IPS-18a (cell line): ENCODE measurements at regions not wholly inside any gene's neighbourhood (a gene's known extent, or its start where the extent isn't known, plus 50 kb on each side); places are given as distances from the start of the nearest gene placed in this dataset.

Source experiments
- H3K27ac ChIP-seq: one replicate; pipeline ENCODE4 v1.5.1; 2013; ENCODE audit warnings: low read length
- H3K27me3 ChIP-seq: one replicate; pipeline ENCODE4 v1.6.1; 2013; ENCODE audit warnings: mild to moderate bottlenecking, low read length; ENCODE audit not compliant: control insufficient read depth, insufficient read depth
- H3K36me3 ChIP-seq: one replicate; pipeline ENCODE4 v1.6.1; 2013; ENCODE audit warnings: low read depth, low read length; ENCODE audit not compliant: control insufficient read depth
- H3K4me1 ChIP-seq: one replicate; pipeline ENCODE4 v1.6.1; 2013; ENCODE audit warnings: low read depth, low read length; ENCODE audit not compliant: control insufficient read depth
- H3K4me3 ChIP-seq: one replicate; pipeline ENCODE4 v1.5.1; 2013; ENCODE audit warnings: low read length
- H3K9ac ChIP-seq: one replicate; pipeline ENCODE4 v1.6.1; 2013; ENCODE audit warnings: mild to moderate bottlenecking, low read length, moderate library complexity
- H3K9me3 ChIP-seq: one replicate; pipeline ENCODE4 v1.6.1; 2013; ENCODE audit warnings: low read depth, low read length; ENCODE audit not compliant: control insufficient read depth

DNA sequence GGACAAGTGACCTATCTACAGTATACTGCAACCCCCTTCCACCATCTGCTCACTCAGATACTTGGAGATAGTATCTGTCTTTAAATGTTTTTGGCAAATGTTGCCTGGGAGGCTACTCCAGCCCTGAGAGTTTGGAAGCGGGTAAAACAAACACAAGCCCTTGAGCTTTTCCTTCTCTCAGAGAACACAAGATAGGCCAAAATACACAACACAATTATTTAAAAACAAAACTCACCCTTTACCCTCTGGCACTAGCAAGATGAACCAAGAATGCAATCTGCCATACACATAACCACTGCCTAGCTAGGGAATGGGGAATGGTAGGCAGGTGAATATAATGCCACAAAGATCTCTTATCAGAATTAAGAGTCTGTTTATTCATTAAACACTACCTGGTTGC, 324.7 kb upstream of the FAM47C start:
- H3K27ac ChIP-seq = no peak overlapping the region
- no peak overlapping the region for H3K9ac ChIP-seq
- no peak overlapping the region for H3K4me3 ChIP-seq
- H3K27me3 ChIP-seq = no peaks in the 10 kb centered on the region
- peaks cover 11% of the 10 kb centered on the region for H3K9me3 ChIP-seq
- no peaks in the 10 kb centered on the region for H3K4me1 ChIP-seq
- no peaks in the 10 kb centered on the region for H3K36me3 ChIP-seq

GRCh38 chrX:36684053-36684452, 324.1 kb upstream of the FAM47C start:
- no peaks in the 10 kb centered on the region for H3K36me3 ChIP-seq
- no peaks in the 10 kb centered on the region for H3K27me3 ChIP-seq
- peaks cover 15% of the 10 kb centered on the region for H3K9me3 ChIP-seq
- no peak overlapping the region for H3K4me3 ChIP-seq
- no peak overlapping the region for H3K27ac ChIP-seq
- H3K9ac ChIP-seq = no peak overlapping the region
- H3K4me1 ChIP-seq = no peaks in the 10 kb centered on the region

- H3K27me3 ChIP-seq = no peaks in the 10 kb centered on the region
- no peaks in the 10 kb centered on the region for H3K36me3 ChIP-seq
- H3K9me3 ChIP-seq = peaks cover 6% of the 10 kb centered on the region
- H3K27ac ChIP-seq = no peak overlapping the region
- no peak overlapping the region for H3K4me3 ChIP-seq
- H3K4me1 ChIP-seq = no peaks in the 10 kb centered on the region
- no peak overlapping the region for H3K9ac ChIP-seq
Measured at GRCh38 chrX:36721990-36722389, 286.2 kb upstream of the FAM47C start.

- H3K4me3 ChIP-seq = no peak overlapping the region
- H3K36me3 ChIP-seq = no peaks in the 10 kb centered on the region
- peaks cover 17% of the 10 kb centered on the region for H3K9me3 ChIP-seq
- H3K4me1 ChIP-seq = no peaks in the 10 kb centered on the region
- no peak overlapping the region for H3K9ac ChIP-seq
- no peak overlapping the region for H3K27ac ChIP-seq
- no peaks in the 10 kb centered on the region for H3K27me3 ChIP-seq
Measured at GRCh38 chrX:36753602-36754001, 254.6 kb upstream of the FAM47C start.

- Histone ChIP-seq H3K27ac (no peak overlapping the region), H3K4me3 (no peak overlapping the region), H3K4me1 (no peaks in the 10 kb centered on the region), H3K27me3 (no peaks in the 10 kb centered on the region), H3K9ac (no peak overlapping the region), H3K36me3 (no peaks in the 10 kb centered on the region), H3K9me3 (peaks cover 10% of the 10 kb centered on the region)
Measured at GRCh38 chrX:36787752-36788151, 220.4 kb upstream of the FAM47C start.

GRCh38 chrX:36803151-36803550, 205.0 kb upstream of the FAM47C start:
- H3K9me3 ChIP-seq = peaks cover 8% of the 10 kb centered on the region
- H3K27me3 ChIP-seq = no peaks in the 10 kb centered on the region
- H3K9ac ChIP-seq = no peak overlapping the region

DNA sequence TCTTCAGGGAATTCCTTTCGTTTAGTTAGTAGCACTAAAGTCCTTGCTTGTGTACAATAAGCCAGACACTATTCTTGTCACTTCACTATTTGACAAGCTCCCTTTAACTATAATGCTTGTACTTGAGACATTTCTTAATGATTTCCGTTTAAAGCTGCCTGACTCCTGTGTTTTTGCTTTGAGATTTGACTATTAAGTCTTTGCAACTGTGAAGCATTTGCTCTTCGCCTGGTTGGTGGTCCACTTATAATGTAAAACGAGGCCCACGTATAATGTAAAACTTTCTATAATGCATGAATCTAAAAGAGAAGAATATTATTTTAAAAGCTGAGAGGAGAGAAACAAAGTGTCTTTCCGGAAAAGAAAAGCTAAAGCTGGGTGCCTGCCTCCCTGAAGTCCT, 204.1 kb upstream of the FAM47C start:
- Histone ChIP-seq H3K4me3 (no peak overlapping the region), H3K9ac (no peak overlapping the region), H3K36me3 (no peaks in the 10 kb centered on the region), H3K9me3 (peaks cover 7% of the 10 kb centered on the region), H3K4me1 (peaks cover 4% of the 10 kb centered on the region), H3K27ac (no peak overlapping the region), H3K27me3 (no peaks in the 10 kb centered on the region)

More at GRCh38 chrX:36803151-36803550, 205.0 kb upstream of the FAM47C start:
- H3K36me3 ChIP-seq = no peaks in the 10 kb centered on the region
- peaks cover 4% of the 10 kb centered on the region for H3K4me1 ChIP-seq
- no peak overlapping the region for H3K4me3 ChIP-seq
- no peak overlapping the region for H3K27ac ChIP-seq

DNA sequence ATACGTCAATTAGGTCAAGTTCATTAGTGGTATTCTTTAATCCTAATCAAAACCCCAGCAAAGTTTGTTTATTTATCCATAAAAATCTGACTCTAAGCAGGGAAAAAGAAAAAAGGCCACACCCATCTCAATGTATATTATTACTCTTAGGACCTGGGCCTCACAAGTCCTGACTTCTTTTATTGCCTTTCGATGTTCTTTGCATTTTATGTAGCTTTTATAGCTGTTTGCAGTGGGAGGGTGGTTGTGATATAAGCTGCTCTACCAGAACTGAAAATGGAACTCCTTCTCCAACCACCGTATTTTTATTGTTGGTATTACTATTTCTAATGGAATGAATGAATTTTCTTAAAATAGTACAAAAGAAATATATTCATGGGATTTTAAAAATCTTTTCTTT, 163.3 kb upstream of the FAM47C start:
- no peaks in the 10 kb centered on the region for H3K4me1 ChIP-seq
- no peak overlapping the region for H3K9ac ChIP-seq
- H3K27me3 ChIP-seq = no peaks in the 10 kb centered on the region
- H3K27ac ChIP-seq = no peak overlapping the region
- no peaks in the 10 kb centered on the region for H3K36me3 ChIP-seq
- no peak overlapping the region for H3K4me3 ChIP-seq
- peaks cover 10% of the 10 kb centered on the region for H3K9me3 ChIP-seq

DNA sequence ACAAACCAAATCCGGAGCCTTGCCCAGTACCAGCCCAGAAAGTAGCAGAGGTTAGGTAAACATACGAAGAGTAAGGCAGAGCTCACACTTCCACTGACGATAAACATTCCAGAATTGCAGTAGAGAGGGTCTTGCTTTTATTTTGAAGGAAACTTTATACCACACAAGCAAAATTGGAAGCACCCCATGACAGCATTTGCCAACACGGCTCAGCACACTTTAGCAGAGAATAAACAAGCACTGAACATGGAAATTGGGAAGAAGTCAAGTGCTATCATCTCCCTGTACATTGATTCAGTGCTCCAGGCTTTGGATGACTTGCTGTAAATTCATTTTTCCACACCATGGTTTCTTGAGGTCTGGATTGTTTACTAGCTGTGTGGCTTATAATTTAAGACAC, 160.7 kb upstream of the FAM47C start:
- no peaks in the 10 kb centered on the region for H3K36me3 ChIP-seq
- H3K4me1 ChIP-seq = no peaks in the 10 kb centered on the region
- peaks cover 15% of the 10 kb centered on the region for H3K9me3 ChIP-seq
- no peak overlapping the region for H3K4me3 ChIP-seq
- H3K9ac ChIP-seq = no peak overlapping the region
- no peaks in the 10 kb centered on the region for H3K27me3 ChIP-seq
- H3K27ac ChIP-seq = no peak overlapping the region

DNA sequence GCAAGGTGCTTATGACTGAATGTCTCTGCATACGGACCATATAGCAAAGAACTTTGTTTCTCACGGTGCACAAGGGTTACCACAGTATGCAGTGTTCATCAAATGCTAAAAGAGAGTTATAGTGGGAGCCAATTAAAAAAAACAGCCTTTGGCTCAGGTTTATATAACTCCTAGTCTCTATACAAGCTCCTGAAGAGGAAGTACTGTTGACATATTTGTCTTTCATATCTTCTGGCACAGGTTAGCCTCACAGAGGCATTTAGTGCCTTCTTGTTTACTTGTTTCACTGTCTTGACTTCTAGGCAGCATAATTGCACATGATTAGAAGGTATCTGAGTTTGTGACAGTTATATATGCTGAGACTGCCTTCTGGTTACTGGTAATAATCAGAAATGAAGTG, 158.8 kb upstream of the FAM47C start:
- Histone ChIP-seq H3K36me3 (no peaks in the 10 kb centered on the region), H3K9ac (no peak overlapping the region), H3K27ac (no peak overlapping the region), H3K27me3 (no peaks in the 10 kb centered on the region), H3K9me3 (peaks cover 21% of the 10 kb centered on the region), H3K4me3 (no peak overlapping the region), H3K4me1 (no peaks in the 10 kb centered on the region)

DNA sequence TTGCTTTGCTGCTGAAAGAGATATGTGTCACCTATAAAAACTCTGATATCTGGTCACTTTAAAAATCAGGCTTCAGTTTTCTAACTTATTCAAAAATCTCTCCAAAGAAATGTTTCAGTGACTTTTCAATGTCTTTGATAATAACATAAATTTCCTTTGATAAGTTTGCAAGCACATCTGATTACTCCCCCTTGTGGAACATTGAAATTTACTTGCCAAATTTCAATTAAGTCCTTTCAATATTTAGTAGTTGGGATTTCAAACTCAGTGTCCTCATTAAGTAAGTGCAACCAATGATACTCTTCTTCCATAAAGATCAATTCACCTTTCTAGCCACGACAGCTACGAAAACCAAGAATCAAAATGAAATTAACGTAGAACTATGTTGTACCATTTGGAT, 151.3 kb upstream of the FAM47C start:
- H3K4me3 ChIP-seq = no peak overlapping the region
- no peaks in the 10 kb centered on the region for H3K36me3 ChIP-seq
- no peak overlapping the region for H3K9ac ChIP-seq
- peaks cover 11% of the 10 kb centered on the region for H3K9me3 ChIP-seq
- H3K27me3 ChIP-seq = no peaks in the 10 kb centered on the region
- no peaks in the 10 kb centered on the region for H3K4me1 ChIP-seq
- no peak overlapping the region for H3K27ac ChIP-seq

DNA sequence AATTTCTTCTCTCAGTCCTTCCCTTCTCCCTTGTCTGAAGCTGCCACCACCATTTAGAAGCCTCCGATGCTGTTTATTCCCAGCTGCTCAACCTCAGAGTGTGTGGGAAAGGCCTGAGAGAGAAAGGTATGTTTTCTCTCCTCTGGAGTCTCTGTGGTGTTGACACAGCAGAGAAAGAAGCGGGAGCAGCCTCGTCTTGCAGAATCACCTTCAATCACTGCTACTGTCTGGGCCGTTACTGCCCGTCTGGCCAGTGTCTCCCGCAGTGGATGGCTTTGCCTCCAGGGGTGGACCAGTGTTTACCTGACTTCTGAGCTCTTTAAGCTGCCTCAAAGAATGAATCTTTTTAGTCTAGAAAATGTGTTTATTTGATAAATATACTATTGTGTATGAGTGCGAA, 148.9 kb upstream of the FAM47C start:
- H3K27ac ChIP-seq = no peak overlapping the region
- H3K36me3 ChIP-seq = no peaks in the 10 kb centered on the region
- H3K9me3 ChIP-seq = no peaks in the 10 kb centered on the region
- H3K4me1 ChIP-seq = no peaks in the 10 kb centered on the region
- no peaks in the 10 kb centered on the region for H3K27me3 ChIP-seq
- no peak overlapping the region for H3K4me3 ChIP-seq
- H3K9ac ChIP-seq = no peak overlapping the region
